ENCODE measurements at regions not wholly inside any gene's neighbourhood (a gene's known extent, or its start where the extent isn't known, plus 50 kb on each side); places are given as distances from the start of the nearest gene placed in this dataset.

DNA sequence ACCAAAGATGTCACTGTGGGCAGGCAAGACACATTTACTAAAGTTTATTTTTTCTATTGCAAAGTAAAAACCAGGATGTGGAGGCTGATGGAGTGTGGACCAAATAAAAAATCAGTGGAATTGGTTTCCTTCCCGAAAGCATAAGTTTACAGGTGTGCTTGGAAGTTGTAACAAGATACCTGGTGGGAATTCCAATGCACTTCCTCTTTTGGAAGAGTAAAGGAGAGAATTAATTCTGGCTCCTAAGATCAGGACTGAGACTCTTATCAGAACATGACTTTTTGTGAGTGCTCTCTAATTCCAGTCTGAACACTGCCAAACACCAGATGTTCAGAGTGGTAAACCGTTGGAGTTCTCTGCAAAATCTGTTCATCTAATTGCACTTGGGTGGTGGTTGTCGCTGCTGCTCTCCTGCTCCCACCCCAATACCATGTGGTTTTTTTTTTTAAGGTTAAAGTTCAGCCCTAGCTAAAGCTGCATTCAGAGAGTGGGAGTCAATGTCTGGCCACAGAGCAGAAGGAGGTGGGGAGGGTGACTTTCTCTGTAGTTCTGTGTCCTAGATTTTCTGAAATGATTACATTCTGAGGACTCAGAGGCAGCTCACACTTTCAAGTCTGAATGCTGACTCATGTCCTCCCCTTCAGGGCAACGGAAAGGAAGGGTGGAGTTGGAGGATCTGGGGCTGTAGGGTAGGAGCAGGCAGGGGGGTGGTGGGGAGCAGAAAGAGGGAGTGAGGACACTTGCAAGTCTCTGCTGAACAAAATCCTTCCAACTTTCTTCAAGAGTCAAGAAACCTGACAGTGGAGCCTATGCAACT, 275.8 kb upstream of the PRDM1 start:
- DNase-seq, result no peak

DNA sequence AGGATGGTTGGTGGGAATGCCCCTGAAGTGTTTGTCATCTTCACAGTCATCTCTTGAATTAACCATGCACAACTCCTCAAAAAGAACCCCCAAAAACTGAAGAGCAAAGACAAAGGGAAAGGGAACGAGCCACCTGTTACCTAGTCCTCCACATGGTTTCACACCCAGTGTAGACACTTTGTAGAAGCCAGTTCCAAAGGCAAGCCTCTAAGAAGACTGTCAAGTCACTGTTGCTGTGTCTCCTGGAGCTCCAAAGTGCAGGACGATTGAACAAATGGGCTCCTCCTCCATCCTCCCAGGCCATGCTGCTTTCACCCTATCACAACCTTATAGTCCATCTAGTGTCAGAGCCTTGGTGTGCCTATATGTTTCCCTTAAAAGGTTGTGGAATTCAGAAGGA, 277.6 kb upstream of the PRDM1 start:
- DNase-seq, result no peak

DNA sequence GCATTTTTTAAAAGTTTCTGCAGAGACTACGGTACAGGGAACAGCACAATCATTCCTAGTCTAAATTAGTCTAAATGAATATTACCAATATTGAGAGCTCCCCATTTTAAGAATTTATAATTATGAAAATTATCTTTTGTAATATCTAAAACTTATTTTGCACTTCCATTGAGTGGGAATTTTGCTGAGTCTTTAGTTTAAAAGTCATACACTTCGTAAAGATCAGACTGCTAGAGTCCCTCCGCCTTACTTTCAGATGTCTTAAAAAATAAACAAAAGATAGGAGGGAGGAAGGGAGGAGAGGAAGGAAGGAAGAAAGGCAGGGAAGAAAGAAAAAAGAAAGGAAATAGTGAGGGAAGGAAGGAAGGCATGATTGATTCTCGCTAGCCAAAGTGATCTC, 278.2 kb upstream of the PRDM1 start:
- DNase-seq, result no peak

DNA sequence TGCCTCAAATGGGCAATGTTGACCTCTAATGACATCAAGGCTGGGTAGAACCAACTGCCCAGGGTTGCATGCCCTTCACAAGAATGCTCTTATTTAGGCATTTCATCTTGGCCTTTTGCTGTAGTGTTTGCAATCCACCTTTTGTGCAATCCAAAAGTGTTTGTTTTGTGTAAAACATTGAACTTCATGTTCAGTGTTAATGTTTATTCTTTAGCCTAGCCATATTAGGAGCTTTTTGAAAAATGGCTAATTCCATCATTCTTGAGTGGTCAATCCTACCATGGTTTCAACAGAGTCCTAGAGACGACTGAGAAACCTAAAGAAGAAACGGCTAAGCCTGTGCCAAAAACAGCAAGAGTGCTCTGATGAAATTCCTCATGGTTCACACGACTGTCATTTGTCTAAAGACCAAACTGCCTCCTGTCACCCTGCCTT, 279.6 kb upstream of the PRDM1 start:
- DNase-seq, result no peak

DNA sequence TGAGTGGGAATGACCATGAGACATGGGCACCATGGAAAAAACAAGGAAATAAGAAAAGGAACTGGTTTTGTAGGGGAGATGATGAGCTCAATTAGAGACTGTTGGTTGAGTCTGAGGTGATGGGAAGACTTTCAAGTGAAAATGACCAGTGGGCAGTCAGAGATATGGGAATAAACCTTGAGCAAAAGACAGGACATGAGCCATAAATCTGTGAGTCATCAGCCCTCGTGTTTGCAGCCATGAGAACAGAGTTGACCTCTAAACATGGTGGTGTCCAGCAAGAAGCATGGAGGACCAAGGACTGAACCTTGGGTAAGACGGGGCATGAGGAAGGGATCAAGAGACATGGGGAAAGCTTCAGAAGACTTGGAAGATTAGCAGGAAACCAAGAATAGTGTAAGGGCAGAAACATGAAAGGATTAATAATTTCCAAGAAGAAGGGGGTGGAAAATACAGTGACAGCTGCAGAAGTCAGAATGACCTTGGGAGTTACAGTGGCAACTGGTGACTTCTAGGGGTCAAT, 280.6 kb upstream of the PRDM1 start:
- no peak for DNase-seq

- no peak for DNase-seq
Measured at GRCh38 chr6:105804424-105804823, 281.7 kb upstream of the PRDM1 start.

- no peak for DNase-seq
Measured at GRCh38 chr6:105804000-105804399, 282.1 kb upstream of the PRDM1 start.

- DNase-seq, result no peak
Measured at GRCh38 chr6:105803442-105803841, 282.7 kb upstream of the PRDM1 start.

DNA sequence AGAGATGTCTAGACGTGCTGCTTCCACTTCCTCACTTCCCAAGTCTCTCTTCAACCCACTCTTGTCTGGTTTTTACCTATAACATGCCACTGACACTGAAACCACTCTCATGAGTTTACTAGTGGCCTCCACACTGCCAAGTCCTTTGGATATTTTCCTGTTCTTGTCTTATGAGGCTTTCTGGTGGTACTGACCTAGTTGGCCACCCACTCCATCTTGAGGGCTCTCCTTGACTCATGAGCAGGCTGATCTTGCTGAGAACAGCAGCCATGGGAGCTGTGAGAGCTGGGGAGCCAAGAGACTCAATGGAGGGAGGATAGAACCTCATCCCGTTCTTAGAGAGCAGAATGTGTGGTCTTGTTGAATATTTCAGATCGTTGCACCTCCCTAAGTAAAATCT, 283.4 kb upstream of the PRDM1 start:
- DNase-seq, result no peak

DNA sequence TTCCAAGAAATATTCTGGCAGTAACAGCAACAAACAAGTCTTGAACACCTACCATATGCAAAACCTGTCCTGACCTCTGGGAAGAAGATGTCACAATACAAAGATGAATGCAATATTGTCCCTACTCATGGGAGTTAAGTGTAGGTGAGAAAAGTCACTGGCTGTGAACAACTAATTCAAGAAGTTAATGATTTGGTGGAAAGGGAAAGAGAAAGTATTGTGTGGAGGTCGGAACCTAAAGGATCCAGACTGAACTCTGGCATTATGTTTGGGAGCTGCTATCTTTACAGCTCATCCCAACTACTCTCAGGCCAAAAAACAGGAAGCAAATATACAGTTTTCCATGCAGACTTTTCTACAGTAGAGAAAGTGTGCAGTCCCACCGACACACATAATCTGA, 285.3 kb upstream of the PRDM1 start:
- no peak for DNase-seq

DNA sequence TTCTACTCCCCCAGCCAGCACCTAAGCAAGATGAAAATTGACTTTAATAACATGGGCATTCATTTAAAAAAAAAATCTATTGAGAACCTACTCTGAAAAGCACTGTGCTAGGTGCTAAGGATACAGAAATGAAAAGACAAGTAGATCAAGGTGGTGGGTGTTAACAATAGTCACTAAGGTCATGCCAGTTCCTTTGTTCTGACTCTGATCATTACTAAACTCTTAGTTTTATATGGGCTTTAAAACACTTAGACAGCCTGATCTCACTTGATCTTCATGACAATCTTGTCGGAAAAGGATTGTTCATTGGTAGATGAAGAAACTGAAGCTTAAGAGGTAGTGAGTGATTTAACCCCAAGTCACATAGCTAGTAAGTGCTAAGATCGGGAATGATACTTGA, 285.7 kb upstream of the PRDM1 start:
- no peak for DNase-seq

DNA sequence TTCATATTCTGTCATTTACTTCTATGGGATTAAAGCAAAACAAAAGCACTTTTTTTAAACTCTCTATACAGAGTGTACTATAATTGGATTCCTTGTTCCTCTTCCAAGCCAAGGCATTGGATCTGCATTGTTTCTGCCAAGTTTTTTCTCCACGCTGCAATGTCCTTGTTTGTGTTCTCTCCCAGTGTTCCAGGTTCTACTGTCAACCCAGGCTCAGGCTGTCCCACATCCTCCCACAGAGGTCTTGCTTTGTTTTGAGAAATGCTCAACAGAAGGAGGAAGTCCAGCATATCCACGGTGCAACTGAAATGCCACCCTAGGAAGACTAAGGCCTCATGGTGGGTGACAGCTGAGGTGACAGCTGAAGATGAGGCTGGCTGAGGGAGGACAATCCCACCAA, 287.1 kb upstream of the PRDM1 start:
- no peak for DNase-seq

DNA sequence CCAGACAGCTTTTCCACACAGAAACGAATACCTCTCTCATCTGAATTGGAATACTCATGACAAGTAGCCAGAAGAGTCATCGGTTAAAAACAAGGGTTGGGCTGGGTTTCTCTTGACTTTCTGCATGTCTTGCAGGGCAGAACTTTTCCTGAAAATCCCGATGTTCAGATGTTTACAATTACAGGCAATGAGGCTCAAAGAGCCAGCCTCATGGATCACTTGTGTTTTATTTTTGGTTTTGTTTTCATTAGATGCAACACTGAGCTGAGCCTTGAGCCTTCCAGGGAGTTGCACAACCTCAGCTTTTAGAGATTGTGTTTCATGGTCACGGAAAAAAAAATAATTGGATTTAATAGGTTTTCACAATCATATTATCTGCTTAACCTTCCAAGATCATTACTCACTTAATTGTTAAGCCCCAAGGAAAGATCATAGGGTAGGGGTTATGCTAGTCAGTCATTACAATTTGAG, 288.1 kb upstream of the PRDM1 start:
- no peak for DNase-seq

GRCh38 chr6:105797286-105797979, 288.7 kb upstream of the PRDM1 start:
- no peak for DNase-seq

- DNase-seq, result no peak
Measured at GRCh38 chr6:105795913-105796517, 290.1 kb upstream of the PRDM1 start.

DNA sequence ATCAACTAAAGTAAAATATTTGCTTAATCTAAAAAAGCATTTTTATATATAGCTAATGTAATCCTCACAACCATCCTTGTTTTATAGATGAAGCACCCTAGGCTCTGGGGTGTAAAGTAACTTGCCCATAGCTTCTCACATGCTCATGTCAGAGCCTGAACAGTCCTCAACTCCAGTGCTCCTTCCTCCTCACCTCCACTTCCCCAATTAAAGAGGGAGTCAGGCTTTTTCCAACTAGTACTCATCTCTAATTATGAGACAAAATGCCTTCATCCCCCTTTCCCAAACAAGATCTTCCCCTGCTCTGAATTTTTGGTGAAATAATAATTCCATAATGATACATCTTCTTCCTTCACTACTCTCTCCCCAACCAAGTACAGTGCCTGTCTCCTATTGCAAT, 290.8 kb upstream of the PRDM1 start:
- DNase-seq, result no peak

- no peak for DNase-seq
Measured at GRCh38 chr6:105794870-105795269, 291.3 kb upstream of the PRDM1 start.

- no peak for DNase-seq
Measured at GRCh38 chr6:105794239-105794638, 291.9 kb upstream of the PRDM1 start.

DNA sequence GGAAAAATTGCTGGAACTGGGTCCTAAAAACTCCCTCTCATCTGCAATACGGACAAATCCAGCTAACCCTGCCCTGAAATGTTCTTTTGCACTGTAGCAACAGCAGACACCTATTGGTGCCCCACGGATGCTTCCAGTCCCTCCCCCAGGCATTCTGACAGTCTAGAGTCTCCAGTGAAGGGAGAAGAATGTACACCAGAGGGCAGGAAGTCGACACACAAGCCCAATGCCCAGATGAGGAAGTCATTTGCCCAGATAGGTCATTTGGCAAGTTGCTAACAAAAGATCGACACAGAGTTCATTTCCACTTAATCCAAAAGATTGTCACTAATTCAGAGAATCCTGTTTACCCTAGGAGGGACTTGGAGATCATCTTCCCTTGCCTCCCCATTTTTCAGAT, 293.0 kb upstream of the PRDM1 start:
- DNase-seq, result no peak

DNA sequence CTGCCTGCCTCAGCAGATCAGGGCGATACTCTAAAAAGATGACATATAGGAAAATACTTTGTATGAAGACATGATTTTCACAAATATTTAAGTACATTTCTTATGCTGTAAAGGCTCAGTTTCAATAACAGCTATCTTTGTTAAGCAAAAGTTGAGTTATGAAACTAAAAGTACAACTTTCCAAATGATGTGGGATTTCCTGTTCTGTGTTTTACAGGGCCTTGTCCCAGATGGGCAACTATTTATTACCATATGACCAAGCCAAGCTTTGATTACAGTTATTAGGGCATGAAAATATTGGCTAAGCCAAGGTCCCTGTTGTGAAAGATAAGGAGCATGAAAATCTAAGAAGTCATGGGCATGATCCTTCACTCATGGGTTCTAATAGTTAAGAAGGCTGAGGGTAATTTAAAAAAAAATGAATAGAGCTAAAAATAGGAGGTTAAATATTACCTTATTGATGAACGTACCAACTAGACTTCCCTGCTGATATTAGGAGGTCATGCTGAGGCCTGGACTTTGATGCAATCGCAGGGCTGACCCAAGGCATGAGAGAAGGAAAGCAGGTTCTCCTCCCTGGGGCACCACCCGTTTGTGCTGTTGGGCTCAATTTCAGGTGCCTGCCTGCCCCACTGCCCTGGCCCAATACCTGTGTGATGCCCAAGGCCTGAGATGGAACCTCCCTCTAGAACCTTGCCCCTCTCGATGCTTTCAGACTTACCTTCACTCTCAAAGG, 294.4 kb upstream of the PRDM1 start:
- DNase-seq, result no peak

GRCh38 chr6:105791179-105791578, 295.0 kb upstream of the PRDM1 start:
- no peak for DNase-seq

GRCh38 chr6:105790635-105791034, 295.5 kb upstream of the PRDM1 start:
- DNase-seq, result no peak

DNA sequence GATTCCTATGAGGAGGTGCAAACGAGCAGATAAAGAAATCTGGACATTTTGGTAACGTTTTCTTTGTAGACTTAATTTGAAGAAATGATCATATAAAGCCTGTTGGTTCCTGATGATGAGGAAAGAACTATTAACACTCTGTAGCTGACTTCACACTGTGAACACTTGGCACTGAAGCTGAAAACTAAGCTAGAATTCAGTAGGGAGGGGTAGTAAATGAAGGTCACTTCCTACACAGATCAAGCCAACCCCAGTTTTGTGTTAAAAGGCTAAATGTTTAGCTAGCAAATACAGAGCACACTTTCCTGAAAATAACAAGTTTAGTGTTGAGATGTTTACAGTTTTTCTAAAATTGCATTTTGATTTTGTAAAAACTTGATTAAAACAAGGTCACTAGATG, 296.2 kb upstream of the PRDM1 start:
- no peak for DNase-seq
